H9 (cell line): ENCODE measurements at regions not wholly inside any gene's neighbourhood (a gene's known extent, or its start where the extent isn't known, plus 50 kb on each side); places are given as distances from the start of the nearest gene placed in this dataset.

ENCODE experiments used
- DNase-seq: peaks from one replicate; pipeline ENCODE4 v3.0.0-alpha.2; 2017
- H2AFZ ChIP-seq: one replicate; pipeline ENCODE4 v1.6.1; 2013; ENCODE audit warnings: mild to moderate bottlenecking, low read length, control low read depth, moderate library complexity
- H2AK5ac ChIP-seq: 2 replicates; pipeline ENCODE4 v1.6.1; 2013; ENCODE audit warnings: low read length, control low read depth, mixed read lengths; ENCODE audit not compliant: insufficient read length
- H2BK120ac ChIP-seq: one replicate; pipeline ENCODE4 v1.6.1; 2013; ENCODE audit warnings: low read depth, mild to moderate bottlenecking, low read length, control low read depth, inconsistent platforms; ENCODE audit not compliant: poor library complexity, severe bottlenecking
- H2BK12ac ChIP-seq: 2 replicates; pipeline ENCODE4 v1.6.1; 2013; ENCODE audit warnings: low read length, control low read depth, mixed read lengths, low read depth; ENCODE audit not compliant: insufficient read length
- H2BK15ac ChIP-seq: 2 replicates; pipeline ENCODE4 v1.6.1; 2013; ENCODE audit warnings: low read depth, low read length, control low read depth
- H2BK20ac ChIP-seq: one replicate; pipeline ENCODE4 v1.6.1; 2013; ENCODE audit warnings: low read depth, mild to moderate bottlenecking, low read length, control low read depth, inconsistent platforms; ENCODE audit not compliant: poor library complexity, severe bottlenecking
- H2BK5ac ChIP-seq: 2 replicates; pipeline ENCODE4 v1.6.1; 2013; ENCODE audit warnings: low read length, control low read depth, mixed read lengths; ENCODE audit not compliant: insufficient read length
- H3K14ac ChIP-seq: 2 replicates; pipeline ENCODE4 v1.6.1; 2013; ENCODE audit warnings: low read length, control low read depth; ENCODE audit not compliant: insufficient read depth
- H3K18ac ChIP-seq: 2 replicates; pipeline ENCODE4 v1.6.1; 2013; ENCODE audit warnings: low read depth, mild to moderate bottlenecking, mixed read lengths, low read length, control low read depth; ENCODE audit not compliant: insufficient read length
- H3K23ac ChIP-seq: 2 replicates; pipeline ENCODE4 v1.6.1; 2013; ENCODE audit warnings: low read length, control low read depth, mixed read lengths, low read depth; ENCODE audit not compliant: insufficient read length
- H3K23me2 ChIP-seq: 2 replicates; pipeline ENCODE4 v1.6.1; 2013; ENCODE audit warnings: low read depth, mild to moderate bottlenecking, mixed read lengths, low read length, control low read depth; ENCODE audit not compliant: insufficient read length, poor library complexity, severe bottlenecking
- H3K27ac ChIP-seq: 2 replicates; pipeline ENCODE4 v1.5.1; 2013; ENCODE audit warnings: low read length, control low read depth, mixed read lengths, low read depth; ENCODE audit not compliant: insufficient read length
- H3K27me3 ChIP-seq: 2 replicates; pipeline ENCODE4 v1.6.1; 2013; ENCODE audit warnings: low read length, control low read depth, inconsistent platforms; ENCODE audit not compliant: insufficient read depth
- H3K4ac ChIP-seq: 2 replicates; pipeline ENCODE4 v1.6.1; 2013; ENCODE audit warnings: low read depth, mild to moderate bottlenecking, control low read depth, inconsistent platforms, low read length, moderate library complexity
- H3K4me1 ChIP-seq: 2 replicates; pipeline ENCODE4 v1.6.1; 2013; ENCODE audit warnings: low read length, control low read depth, inconsistent platforms; ENCODE audit not compliant: insufficient read depth
- H3K4me2 ChIP-seq: 2 replicates; pipeline ENCODE4 v1.6.1; 2013; ENCODE audit warnings: low read length, control low read depth, mixed read lengths; ENCODE audit not compliant: insufficient read length, insufficient read depth
- H3K56ac ChIP-seq: 2 replicates; pipeline ENCODE4 v1.6.1; 2013; ENCODE audit warnings: low read depth, mild to moderate bottlenecking, mixed read lengths, low read length, control low read depth; ENCODE audit not compliant: insufficient read length
- H3K79me1 ChIP-seq: 2 replicates; pipeline ENCODE4 v1.6.1; 2013; ENCODE audit warnings: low read depth, mild to moderate bottlenecking, moderate library complexity, low read length, control low read depth, inconsistent platforms; ENCODE audit not compliant: insufficient read depth, poor library complexity, severe bottlenecking
- H3K79me2 ChIP-seq: 2 replicates; pipeline ENCODE4 v1.6.1; 2013; ENCODE audit warnings: low read length, control low read depth, inconsistent platforms; ENCODE audit not compliant: insufficient read depth
- H3K9ac ChIP-seq: 2 replicates; pipeline ENCODE4 v1.6.1; 2013; ENCODE audit warnings: low read length, control low read depth, mixed read lengths; ENCODE audit not compliant: insufficient read length; ENCODE audit errors: extremely low read depth
- H3K9me3 ChIP-seq: one replicate; pipeline ENCODE4 v1.6.1; 2013; ENCODE audit warnings: low read depth, low read length, inconsistent platforms; ENCODE audit not compliant: control insufficient read depth
- H3T11ph ChIP-seq: one replicate; pipeline ENCODE4 v1.6.1; 2013; ENCODE audit warnings: mild to moderate bottlenecking, low read length, control low read depth, inconsistent platforms
- H4K20me1 ChIP-seq: one replicate; pipeline ENCODE4 v1.6.1; 2013; ENCODE audit not compliant: control insufficient read depth, insufficient read length, insufficient read depth
- H4K5ac ChIP-seq: 2 replicates; pipeline ENCODE4 v1.6.1; 2013; ENCODE audit warnings: low read depth, mild to moderate bottlenecking, mixed read lengths, low read length, control low read depth; ENCODE audit not compliant: insufficient read length
- H4K8ac ChIP-seq: replicated peaks from 2 replicates; pipeline ENCODE4 v1.6.1; 2013; ENCODE audit warnings: low read length, control low read depth, mixed read lengths, low read depth; ENCODE audit not compliant: insufficient read length
- H4K91ac ChIP-seq: 2 replicates; pipeline ENCODE4 v1.6.1; 2013; ENCODE audit warnings: low read depth, mild to moderate bottlenecking, moderate library complexity, mixed read lengths, low read length, control low read depth; ENCODE audit not compliant: insufficient read length
- H3K27ac Mint-ChIP-seq, 3 experiments: 2 replicates in 2 of 3; 3 replicates in 1 of 3; pipeline ENCODE4 v1.8.0; 2020 to 2021; ENCODE audit warnings: mixed read lengths in 3 of 3, mild to moderate bottlenecking in 1 of 3, moderate library complexity in 1 of 3
- H3K27me3 Mint-ChIP-seq: 2 replicates; pipeline ENCODE4 v1.8.0; 2021; ENCODE audit warnings: low read depth, mild to moderate bottlenecking, moderate library complexity, mixed read lengths
- H3K36me3 Mint-ChIP-seq, 3 experiments: 2 replicates in 2 of 3; 3 replicates in 1 of 3; pipeline ENCODE4 v1.8.0; 2020 to 2021; ENCODE audit warnings: low read depth in 3 of 3, mixed read lengths in 3 of 3; ENCODE audit not compliant: insufficient read depth in 1 of 3
- H3K4me1 Mint-ChIP-seq, 2 experiments: 2 replicates each; pipeline ENCODE4 v1.8.0; 2020; ENCODE audit warnings: mixed read lengths in 2 of 2
- H3K4me3 Mint-ChIP-seq, 2 experiments: 2 replicates in 1 of 2; 3 replicates in 1 of 2; pipeline ENCODE4 v1.8.0; 2020 to 2021; ENCODE audit warnings: mild to moderate bottlenecking in 2 of 2, mixed read lengths in 2 of 2, moderate library complexity in 1 of 2
- H3K9me3 Mint-ChIP-seq, 2 experiments: 2 replicates in 1 of 2; 3 replicates in 1 of 2; pipeline ENCODE4 v1.8.0; 2020; ENCODE audit warnings: mild to moderate bottlenecking in 2 of 2, mixed read lengths in 2 of 2, moderate library complexity in 1 of 2
- WGBS: extraction: QIAGEN DNeasy Blood & Tissue Kit; methylation state at CpG from one replicate; pipeline ENCODE4 v1.1.7; 2013; ENCODE audit warnings: missing lambda C conversion rate, low lambda C conversion rate, mixed read lengths; ENCODE audit not compliant: insufficient read length; ENCODE audit errors: extremely low coverage; 5-methylcytosine and 5-hydroxymethylcytosine counted together
- TF ChIP-seq, protein P1 (sequence below): fragments of 200-600 bp; sonication (generic); conservative IDR thresholded peaks from 3 replicates; pipeline ENCODE4 v1.8.0; 2021; ENCODE audit warnings: antibody characterized with exemption, mild to moderate bottlenecking

DNA sequence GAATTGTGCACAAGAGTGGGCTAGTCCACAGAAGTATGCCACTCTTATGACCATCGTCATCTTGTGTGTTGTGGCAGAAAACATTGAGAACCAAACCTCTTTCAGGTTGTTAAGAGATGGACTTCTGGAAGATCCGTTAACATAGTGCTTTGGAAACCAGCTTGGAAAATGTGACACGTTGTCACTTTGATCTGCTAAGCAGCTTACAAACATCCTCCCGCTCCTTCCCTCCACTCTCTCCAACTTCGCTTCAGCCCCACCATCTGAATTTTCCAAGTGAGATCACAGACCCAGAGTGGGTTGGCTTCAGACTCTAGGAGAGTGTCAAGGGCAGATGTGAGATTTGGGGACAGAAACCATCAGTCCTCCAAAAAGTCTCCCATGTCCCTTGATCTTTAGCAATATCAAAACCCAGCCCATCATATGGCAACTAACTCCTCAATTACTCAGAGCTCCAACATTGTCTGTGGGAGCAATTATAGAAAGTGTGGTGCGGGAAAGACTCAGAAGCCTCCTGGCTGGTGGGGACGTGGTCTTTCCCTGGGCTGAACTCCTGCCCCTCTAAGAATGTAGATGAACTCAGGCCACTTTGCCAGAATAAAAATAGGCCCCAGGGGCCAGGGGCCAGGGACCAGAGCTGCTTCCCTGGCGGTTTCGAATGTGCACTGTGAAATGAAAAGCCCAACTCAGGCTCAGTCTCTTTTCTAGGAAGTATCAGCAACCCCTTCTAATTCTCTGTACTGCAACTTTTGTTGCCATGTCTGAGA, 129.5 kb downstream of the SLC38A6 start:
- no peaks in the 10 kb centered on the region for H3K79me1 ChIP-seq
- no peak overlapping the region for H4K91ac ChIP-seq
- no peaks in the 10 kb centered on the region for H3K23me2 ChIP-seq
- no peaks in the 10 kb centered on the region for H4K20me1 ChIP-seq
- WGBS: no CpG with 5 or more reads among the region's 9 CpGs
- peak; percentile 12 for DNase-seq
- no peak overlapping the region for H4K5ac ChIP-seq
- H3K18ac ChIP-seq: no peak overlapping the region
- Mint-ChIP-seq H3K9me3 (peaks cover 18 to 27% of the 10 kb centered on the region in 2 experiments), H3K36me3 (peaks cover 17 to 27% (median 21%) of the 10 kb centered on the region in 3 experiments), H3K4me3 (no peak overlapping the region), H3K27ac (no peak overlapping the region), H3K27me3 (peaks cover 3% of the 10 kb centered on the region), H3K4me1 (peaks cover 29 to 33% of the 10 kb centered on the region in 2 experiments)
- H2BK20ac ChIP-seq: no peak overlapping the region
- H3K4ac ChIP-seq: no peak overlapping the region
- TF ChIP-seq, protein P1, sequence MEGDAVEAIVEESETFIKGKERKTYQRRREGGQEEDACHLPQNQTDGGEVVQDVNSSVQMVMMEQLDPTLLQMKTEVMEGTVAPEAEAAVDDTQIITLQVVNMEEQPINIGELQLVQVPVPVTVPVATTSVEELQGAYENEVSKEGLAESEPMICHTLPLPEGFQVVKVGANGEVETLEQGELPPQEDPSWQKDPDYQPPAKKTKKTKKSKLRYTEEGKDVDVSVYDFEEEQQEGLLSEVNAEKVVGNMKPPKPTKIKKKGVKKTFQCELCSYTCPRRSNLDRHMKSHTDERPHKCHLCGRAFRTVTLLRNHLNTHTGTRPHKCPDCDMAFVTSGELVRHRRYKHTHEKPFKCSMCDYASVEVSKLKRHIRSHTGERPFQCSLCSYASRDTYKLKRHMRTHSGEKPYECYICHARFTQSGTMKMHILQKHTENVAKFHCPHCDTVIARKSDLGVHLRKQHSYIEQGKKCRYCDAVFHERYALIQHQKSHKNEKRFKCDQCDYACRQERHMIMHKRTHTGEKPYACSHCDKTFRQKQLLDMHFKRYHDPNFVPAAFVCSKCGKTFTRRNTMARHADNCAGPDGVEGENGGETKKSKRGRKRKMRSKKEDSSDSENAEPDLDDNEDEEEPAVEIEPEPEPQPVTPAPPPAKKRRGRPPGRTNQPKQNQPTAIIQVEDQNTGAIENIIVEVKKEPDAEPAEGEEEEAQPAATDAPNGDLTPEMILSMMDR: no peak
- H2BK5ac ChIP-seq: no peak overlapping the region
- no peak overlapping the region for H2AK5ac ChIP-seq
- no peak overlapping the region for H3K56ac ChIP-seq
- H3K27ac ChIP-seq: no peak overlapping the region
- H3K9me3 ChIP-seq: peaks cover 21% of the 10 kb centered on the region
- H2BK12ac ChIP-seq: no peak overlapping the region
- H3K4me2 ChIP-seq: no peak overlapping the region
- no peak overlapping the region for H2AFZ ChIP-seq
- no peak overlapping the region for H3K14ac ChIP-seq
- no peak overlapping the region for H3T11ph ChIP-seq
- H2BK120ac ChIP-seq: no peak overlapping the region
- peaks cover 3% of the 10 kb centered on the region; the same call in 1 of the 2 replicates for H3K4me1 ChIP-seq
- no peaks in the 10 kb centered on the region for H3K27me3 ChIP-seq
- H3K9ac ChIP-seq: no peak overlapping the region
- no peaks in the 10 kb centered on the region for H3K79me2 ChIP-seq
- no peak overlapping the region for H3K23ac ChIP-seq
- no peak overlapping the region for H2BK15ac ChIP-seq
- no peak overlapping the region for H4K8ac ChIP-seq
